ENCODE measurements at regions not wholly inside any gene's neighbourhood (a gene's known extent, or its start where the extent isn't known, plus 50 kb on each side); places are given as distances from the start of the nearest gene placed in this dataset.

DNA sequence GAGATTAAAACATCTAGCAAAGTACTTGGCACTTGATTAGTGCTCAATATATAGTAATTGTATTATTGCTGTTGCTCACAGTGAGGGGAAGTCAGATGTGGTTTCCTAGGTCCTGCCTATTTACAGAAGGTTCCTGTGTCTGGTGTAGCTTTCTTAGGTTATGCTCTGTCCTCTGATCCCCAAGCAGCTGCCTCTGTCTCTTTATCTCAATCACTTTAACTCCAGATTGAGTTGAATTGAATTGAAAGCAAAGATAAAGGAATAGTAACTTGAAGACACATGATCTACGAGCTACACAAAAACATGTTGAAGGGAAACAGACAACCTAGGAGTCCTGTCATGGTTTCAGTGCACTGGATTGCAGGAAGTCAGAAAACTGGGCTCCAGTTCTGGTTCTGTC lies 113.9 kb upstream of the ADAMTSL1 start:
- TF ChIP-seq, protein P1, sequence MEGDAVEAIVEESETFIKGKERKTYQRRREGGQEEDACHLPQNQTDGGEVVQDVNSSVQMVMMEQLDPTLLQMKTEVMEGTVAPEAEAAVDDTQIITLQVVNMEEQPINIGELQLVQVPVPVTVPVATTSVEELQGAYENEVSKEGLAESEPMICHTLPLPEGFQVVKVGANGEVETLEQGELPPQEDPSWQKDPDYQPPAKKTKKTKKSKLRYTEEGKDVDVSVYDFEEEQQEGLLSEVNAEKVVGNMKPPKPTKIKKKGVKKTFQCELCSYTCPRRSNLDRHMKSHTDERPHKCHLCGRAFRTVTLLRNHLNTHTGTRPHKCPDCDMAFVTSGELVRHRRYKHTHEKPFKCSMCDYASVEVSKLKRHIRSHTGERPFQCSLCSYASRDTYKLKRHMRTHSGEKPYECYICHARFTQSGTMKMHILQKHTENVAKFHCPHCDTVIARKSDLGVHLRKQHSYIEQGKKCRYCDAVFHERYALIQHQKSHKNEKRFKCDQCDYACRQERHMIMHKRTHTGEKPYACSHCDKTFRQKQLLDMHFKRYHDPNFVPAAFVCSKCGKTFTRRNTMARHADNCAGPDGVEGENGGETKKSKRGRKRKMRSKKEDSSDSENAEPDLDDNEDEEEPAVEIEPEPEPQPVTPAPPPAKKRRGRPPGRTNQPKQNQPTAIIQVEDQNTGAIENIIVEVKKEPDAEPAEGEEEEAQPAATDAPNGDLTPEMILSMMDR (IDR thresholded peaks at IDR 0.05): no peak
- no peak for TF ChIP-seq POLR2A (IDR thresholded peaks at IDR 0.05)
